IMR-90 (cell line): ENCODE measurements at regions not wholly inside any gene's neighbourhood (a gene's known extent, or its start where the extent isn't known, plus 50 kb on each side); places are given as distances from the start of the nearest gene placed in this dataset.

Experiments
- ATAC-seq: fragments of 200-7000 bp; cut with Tn5 transposase; 2 replicates; pipeline ENCODE4 v1.9.1; 2020; ENCODE audit warnings: low read depth, mild to moderate bottlenecking, moderate library complexity
- BruUV-seq: library from RNA; stranded (reverse); fragments of 400-500 nt; replicated peaks from 2 replicates; lab custom pipeline; 2021; lab: Mats Ljungman, UMichigan
- CTCF ChIA-PET: fragments of 300-600 bp; formaldehyde crosslinking; extraction: SDS; loops from one replicate; lab custom pipeline; 2021; ENCODE audit warnings: antibody characterized with exemption; lab: Yijun Ruan, JAX
- POLR2A ChIA-PET: fragments of 300-600 bp; sonication (Branson Sonifier 250); formaldehyde crosslinking; loops from one replicate; lab custom pipeline; 2022; ENCODE audit warnings: antibody characterized with exemption; ENCODE audit not compliant: unreplicated experiment; lab: Charles Lee
- DNase-seq: peaks from one replicate; pipeline ENCODE4 v3.0.0; 2013
- H2AFZ ChIP-seq: replicated peaks from 2 replicates; pipeline ENCODE3; 2013; ENCODE audit warnings: low read length, mild to moderate bottlenecking; ENCODE audit not compliant: poor library complexity
- H2AK5ac ChIP-seq: 2 replicates; pipeline ENCODE4 v1.6.1; 2013; ENCODE audit warnings: low read depth, low read length, inconsistent platforms
- H2AK9ac ChIP-seq: replicated peaks from 2 replicates; pipeline ENCODE3; 2013; ENCODE audit warnings: mild to moderate bottlenecking, low read depth, low read length, moderate library complexity; ENCODE audit not compliant: poor library complexity
- H2BK120ac ChIP-seq: 2 replicates; pipeline ENCODE4 v1.6.1; 2013; ENCODE audit warnings: low read depth, low read length, inconsistent platforms
- H2BK15ac ChIP-seq: 3 replicates; pipeline ENCODE4 v1.6.1; 2013; ENCODE audit warnings: low read depth, low read length, inconsistent platforms
- H2BK20ac ChIP-seq: 2 replicates; pipeline ENCODE4 v1.6.1; 2013; ENCODE audit warnings: low read depth, mild to moderate bottlenecking, inconsistent platforms, low read length, moderate library complexity
- H2BK5ac ChIP-seq: 2 replicates; pipeline ENCODE4 v1.6.1; 2013; ENCODE audit warnings: mild to moderate bottlenecking, low read depth, low read length, inconsistent platforms; ENCODE audit not compliant: poor library complexity, severe bottlenecking
- H3K14ac ChIP-seq: replicated peaks from 2 replicates; pipeline ENCODE4 v1.6.1; 2013; ENCODE audit warnings: low read depth, low read length, inconsistent platforms
- H3K18ac ChIP-seq: 2 replicates; pipeline ENCODE4 v1.6.1; 2013; ENCODE audit warnings: low read depth, low read length, control low read depth
- H3K23ac ChIP-seq: 2 replicates; pipeline ENCODE4 v1.6.1; 2013; ENCODE audit warnings: low read depth, low read length, inconsistent platforms
- H3K27ac ChIP-seq: 2 replicates; pipeline ENCODE4 v1.5.1; 2013; ENCODE audit warnings: mild to moderate bottlenecking, control low read depth, low read length; ENCODE audit not compliant: insufficient read depth
- H3K27me3 ChIP-seq: 2 replicates; pipeline ENCODE4 v1.6.1; 2013; ENCODE audit warnings: low read length; ENCODE audit not compliant: control insufficient read depth, insufficient read depth
- H3K36me3 ChIP-seq: 2 replicates; pipeline ENCODE4 v1.6.1; 2013; ENCODE audit warnings: low read length, mixed read lengths; ENCODE audit not compliant: control insufficient read depth, insufficient read depth
- H3K4ac ChIP-seq: 2 replicates; pipeline ENCODE4 v1.6.1; 2013; ENCODE audit warnings: low read depth, low read length, inconsistent platforms
- H3K4me1 ChIP-seq: 2 replicates; pipeline ENCODE4 v1.6.1; 2013; ENCODE audit warnings: low read length, mixed read lengths; ENCODE audit not compliant: control insufficient read depth, insufficient read depth
- H3K4me2 ChIP-seq: 2 replicates; pipeline ENCODE4 v1.6.1; 2013; ENCODE audit warnings: low read depth, mild to moderate bottlenecking, control low read depth, low read length, moderate library complexity
- H3K4me3 ChIP-seq: 2 replicates; pipeline ENCODE4 v1.5.1; 2013; ENCODE audit warnings: low read depth, mild to moderate bottlenecking, control low read depth, low read length, moderate library complexity; ENCODE audit not compliant: insufficient read depth
- H3K56ac ChIP-seq: 2 replicates; pipeline ENCODE4 v1.6.1; 2013; ENCODE audit warnings: low read length, inconsistent platforms; ENCODE audit not compliant: insufficient read depth; ENCODE audit errors: extremely low read depth
- H3K79me1 ChIP-seq, 2 experiments: 2 replicates each; pipeline ENCODE4 v1.6.1; 2013; ENCODE audit warnings: low read length in 2 of 2, inconsistent platforms in 1 of 2, low read depth in 1 of 2
- H3K9ac ChIP-seq: 2 replicates; pipeline ENCODE4 v1.6.1; 2013; ENCODE audit warnings: low read depth, low read length, control low read depth
- H3K9me1 ChIP-seq: 2 replicates; pipeline ENCODE4 v1.6.1; 2013; ENCODE audit warnings: low read length, inconsistent platforms; ENCODE audit not compliant: insufficient read depth
- H3K9me3 ChIP-seq: 2 replicates; pipeline ENCODE4 v1.6.1; 2013; ENCODE audit warnings: low read length; ENCODE audit not compliant: control insufficient read depth, insufficient read depth
- H4K20me1 ChIP-seq: 2 replicates; pipeline ENCODE4 v1.6.1; 2013; ENCODE audit warnings: low read length, inconsistent platforms; ENCODE audit not compliant: insufficient read depth
- H4K5ac ChIP-seq: 2 replicates; pipeline ENCODE4 v1.6.1; 2013; ENCODE audit warnings: mild to moderate bottlenecking, low read depth, low read length, control low read depth
- H4K8ac ChIP-seq, 2 experiments: 2 replicates each; pipeline ENCODE4 v1.6.1; 2013; ENCODE audit warnings: low read depth in 2 of 2, low read length in 2 of 2, control low read depth in 1 of 2, inconsistent platforms in 1 of 2
- H4K91ac ChIP-seq: 2 replicates; pipeline ENCODE4 v1.6.1; 2013; ENCODE audit warnings: low read depth, low read length, inconsistent platforms; ENCODE audit not compliant: insufficient read depth
- BHLHE40 ChIP-seq: fragments of 150-350 bp; IDR thresholded peaks from 2 replicates; pipeline ENCODE4 v1.6.1; 2016; ENCODE audit warnings: mild to moderate bottlenecking, low read depth, low read length
- CEBPB ChIP-seq: IDR thresholded peaks from 2 replicates; pipeline ENCODE4 v1.6.1; 2012; ENCODE audit warnings: low read depth, low read length, improper control_type of control experiment
- CHD1 ChIP-seq: IDR thresholded peaks from 2 replicates; pipeline ENCODE4 v1.6.1; 2012; ENCODE audit warnings: low read depth, low read length, improper control_type of control experiment
- CTCF ChIP-seq: conservative IDR thresholded peaks from 2 replicates; pipeline ENCODE4 v1.5.1; 2012; ENCODE audit warnings: mild to moderate bottlenecking, low read depth, low read length, improper control_type of control experiment
- FOS ChIP-seq: fragments of 150-350 bp; IDR thresholded peaks from 2 replicates; pipeline ENCODE4 v1.6.1; 2016; ENCODE audit warnings: low read depth, low read length
- MAFK ChIP-seq: IDR thresholded peaks from 2 replicates; pipeline ENCODE4 v1.6.1; 2012; ENCODE audit warnings: low read depth, low read length, improper control_type of control experiment
- MAZ ChIP-seq: IDR thresholded peaks from 2 replicates; pipeline ENCODE4 v1.6.1; 2012; ENCODE audit warnings: low read depth, mild to moderate bottlenecking, low read length, improper control_type of control experiment, moderate library complexity, borderline replicate concordance
- MXI1 ChIP-seq: IDR thresholded peaks from 2 replicates; pipeline ENCODE4 v1.6.1; 2012; ENCODE audit warnings: low read depth, mild to moderate bottlenecking, low read length, moderate library complexity, borderline replicate concordance
- NFE2L2 ChIP-seq: fragments of 150-350 bp; IDR thresholded peaks from 2 replicates; pipeline ENCODE4 v1.6.1; 2016; ENCODE audit warnings: low read depth, mild to moderate bottlenecking, low read length
- POLR2A ChIP-seq: IDR thresholded peaks from 2 replicates; pipeline ENCODE4 v1.6.1; 2012; ENCODE audit warnings: mild to moderate bottlenecking, low read depth, low read length
- RAD21 ChIP-seq: IDR thresholded peaks from 2 replicates; pipeline ENCODE4 v1.6.1; 2012; ENCODE audit warnings: low read length, improper control_type of control experiment
- RCOR1 ChIP-seq: IDR thresholded peaks from 2 replicates; pipeline ENCODE4 v1.6.1; 2012; ENCODE audit warnings: mild to moderate bottlenecking, low read length, improper control_type of control experiment; ENCODE audit not compliant: insufficient replicate concordance
- RFX5 ChIP-seq: IDR thresholded peaks from 2 replicates; pipeline ENCODE4 v1.8.0; 2012; ENCODE audit warnings: low read depth, mild to moderate bottlenecking, low read length, moderate library complexity
- SMC3 ChIP-seq: fragments of 150-350 bp; IDR thresholded peaks from 2 replicates; pipeline ENCODE4 v1.6.1; 2016; ENCODE audit warnings: low read depth, mild to moderate bottlenecking, antibody characterized with exemption, low read length, moderate library complexity
- WGBS, 2 experiments: methylation state at CpG; one replicate each; pipeline versions ENCODE4 v1.1.5 to v1.1.7; 2013; ENCODE audit warnings: missing lambda C conversion rate in 2 of 2; ENCODE audit not compliant: insufficient read length in 1 of 2; ENCODE audit errors: extremely low coverage in 2 of 2; 5-methylcytosine and 5-hydroxymethylcytosine counted together
- dilution Hi-C: fragments of 300-500 bp; cut with HindIII; formaldehyde crosslinking; loops from one replicate; pipeline ENCODE4 v1.14.3; 2018; ENCODE audit warnings: low sequenced_read_pairs; ENCODE audit not compliant: unreplicated experiment
- in situ Hi-C: fragments of 300-500 bp; cut with MboI; formaldehyde crosslinking; loops from 3 replicates; pipeline ENCODE4 v1.14.3; 2019; ENCODE audit warnings: low sequenced_read_pairs, inconsistent platforms, mixed read lengths
- intact Hi-C: fragments of 100-400 bp; cut with micrococcal nuclease; formaldehyde crosslinking; loops from 2 replicates; pipeline ENCODE4 v1.10.0; 2022
- TF ChIP-seq, protein P1 (sequence below): fragments of 150-350 bp; IDR thresholded peaks from 2 replicates; pipeline ENCODE4 v1.6.1; 2017; ENCODE audit warnings: mild to moderate bottlenecking, antibody characterized with exemption, low read length, low read depth
- TF ChIP-seq, protein P2 (sequence below): fragments of 150-350 bp; IDR thresholded peaks from 2 replicates; pipeline ENCODE4 v1.6.1; 2016; ENCODE audit warnings: low read depth, mild to moderate bottlenecking, low read length, moderate library complexity, borderline replicate concordance

- in situ Hi-C loops: no loop called here
Observed at GRCh38 chr20:39145921-39146320, 183.8 kb downstream of the DHX35 start.

More at GRCh38 chr20:39145921-39146320, 183.8 kb downstream of the DHX35 start:
- Histone ChIP-seq H3K79me1 (no peaks in the 10 kb centered on the region), H2BK15ac (no peak overlapping the region), H3K4me3 (no peak overlapping the region), H2AK5ac (no peak overlapping the region), H2BK20ac (no peak overlapping the region), H3K4ac (no peak overlapping the region), H3K56ac (no peak overlapping the region), H3K18ac (no peak overlapping the region), H4K5ac (no peak overlapping the region), H3K23ac (no peak overlapping the region), H4K8ac (no peak overlapping the region), H4K20me1 (no peaks in the 10 kb centered on the region), H3K9me3 (no peaks in the 10 kb centered on the region), H3K36me3 (no peaks in the 10 kb centered on the region), H3K9ac (no peak overlapping the region), H3K4me1 (no peaks in the 10 kb centered on the region), H2AFZ (no peak overlapping the region), H3K9me1 (no peaks in the 10 kb centered on the region), H4K91ac (no peak overlapping the region), H2AK9ac (no peak overlapping the region), H2BK5ac (no peak overlapping the region), H3K4me2 (no peak overlapping the region), H3K27me3 (no peaks in the 10 kb centered on the region), H3K27ac (no peak overlapping the region), H2BK120ac (no peak overlapping the region), H3K14ac (no peak overlapping the region)
- ChIA-PET CTCF (no interaction called here), POLR2A (no interaction called here)
- ATAC-seq: no peak
- dilution Hi-C loops (no loop called here), intact Hi-C loops (no loop called here)
- DNase-seq: no peak
- TF ChIP-seq CEBPB: no peak
- TF ChIP-seq MXI1: no peak
- TF ChIP-seq MAZ: no peak
- no peak for TF ChIP-seq NFE2L2
- TF ChIP-seq FOS: no peak
- TF ChIP-seq POLR2A: no peak
- no peak for TF ChIP-seq CTCF
- TF ChIP-seq, protein P1, sequence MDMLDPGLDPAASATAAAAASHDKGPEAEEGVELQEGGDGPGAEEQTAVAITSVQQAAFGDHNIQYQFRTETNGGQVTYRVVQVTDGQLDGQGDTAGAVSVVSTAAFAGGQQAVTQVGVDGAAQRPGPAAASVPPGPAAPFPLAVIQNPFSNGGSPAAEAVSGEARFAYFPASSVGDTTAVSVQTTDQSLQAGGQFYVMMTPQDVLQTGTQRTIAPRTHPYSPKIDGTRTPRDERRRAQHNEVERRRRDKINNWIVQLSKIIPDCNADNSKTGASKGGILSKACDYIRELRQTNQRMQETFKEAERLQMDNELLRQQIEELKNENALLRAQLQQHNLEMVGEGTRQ: no peak
- no peak for TF ChIP-seq RCOR1
- TF ChIP-seq MAFK: no peak
- TF ChIP-seq BHLHE40: no peak
- TF ChIP-seq RAD21: no peak
- TF ChIP-seq SMC3: no peak
- no peak for TF ChIP-seq RFX5
- TF ChIP-seq, protein P2, sequence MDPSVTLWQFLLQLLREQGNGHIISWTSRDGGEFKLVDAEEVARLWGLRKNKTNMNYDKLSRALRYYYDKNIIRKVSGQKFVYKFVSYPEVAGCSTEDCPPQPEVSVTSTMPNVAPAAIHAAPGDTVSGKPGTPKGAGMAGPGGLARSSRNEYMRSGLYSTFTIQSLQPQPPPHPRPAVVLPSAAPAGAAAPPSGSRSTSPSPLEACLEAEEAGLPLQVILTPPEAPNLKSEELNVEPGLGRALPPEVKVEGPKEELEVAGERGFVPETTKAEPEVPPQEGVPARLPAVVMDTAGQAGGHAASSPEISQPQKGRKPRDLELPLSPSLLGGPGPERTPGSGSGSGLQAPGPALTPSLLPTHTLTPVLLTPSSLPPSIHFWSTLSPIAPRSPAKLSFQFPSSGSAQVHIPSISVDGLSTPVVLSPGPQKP: no peak
- no peak for TF ChIP-seq CHD1
- BruUV-seq: no TSS peak
- no CpG with 5 or more reads among the region's 2 CpGs for WGBS, 2 experiments
